IMR-90 (cell line): ENCODE measurements at regions not wholly inside any gene's neighbourhood (a gene's known extent, or its start where the extent isn't known, plus 50 kb on each side); places are given as distances from the start of the nearest gene placed in this dataset.

ENCODE experiments used
- ATAC-seq: fragments of 200-7000 bp; cut with Tn5 transposase; 2 replicates; pipeline ENCODE4 v1.9.1; 2020; ENCODE audit warnings: low read depth, mild to moderate bottlenecking, moderate library complexity
- BruUV-seq: library from RNA; stranded (reverse); fragments of 400-500 nt; replicated peaks from 2 replicates; lab custom pipeline; 2021; lab: Mats Ljungman, UMichigan
- CTCF ChIA-PET: fragments of 300-600 bp; formaldehyde crosslinking; extraction: SDS; loops from one replicate; lab custom pipeline; 2021; ENCODE audit warnings: antibody characterized with exemption; lab: Yijun Ruan, JAX
- POLR2A ChIA-PET: fragments of 300-600 bp; sonication (Branson Sonifier 250); formaldehyde crosslinking; loops from one replicate; lab custom pipeline; 2022; ENCODE audit warnings: antibody characterized with exemption; ENCODE audit not compliant: unreplicated experiment; lab: Charles Lee
- DNase-seq: peaks from one replicate; pipeline ENCODE4 v3.0.0; 2013
- H2AFZ ChIP-seq: replicated peaks from 2 replicates; pipeline ENCODE3; 2013; ENCODE audit warnings: low read length, mild to moderate bottlenecking; ENCODE audit not compliant: poor library complexity
- H2AK5ac ChIP-seq: 2 replicates; pipeline ENCODE4 v1.6.1; 2013; ENCODE audit warnings: low read depth, low read length, inconsistent platforms
- H2AK9ac ChIP-seq: replicated peaks from 2 replicates; pipeline ENCODE3; 2013; ENCODE audit warnings: mild to moderate bottlenecking, low read depth, low read length, moderate library complexity; ENCODE audit not compliant: poor library complexity
- H2BK120ac ChIP-seq: 2 replicates; pipeline ENCODE4 v1.6.1; 2013; ENCODE audit warnings: low read depth, low read length, inconsistent platforms
- H2BK15ac ChIP-seq: 3 replicates; pipeline ENCODE4 v1.6.1; 2013; ENCODE audit warnings: low read depth, low read length, inconsistent platforms
- H2BK20ac ChIP-seq: 2 replicates; pipeline ENCODE4 v1.6.1; 2013; ENCODE audit warnings: low read depth, mild to moderate bottlenecking, inconsistent platforms, low read length, moderate library complexity
- H2BK5ac ChIP-seq: 2 replicates; pipeline ENCODE4 v1.6.1; 2013; ENCODE audit warnings: mild to moderate bottlenecking, low read depth, low read length, inconsistent platforms; ENCODE audit not compliant: poor library complexity, severe bottlenecking
- H3K14ac ChIP-seq: replicated peaks from 2 replicates; pipeline ENCODE4 v1.6.1; 2013; ENCODE audit warnings: low read depth, low read length, inconsistent platforms
- H3K18ac ChIP-seq: 2 replicates; pipeline ENCODE4 v1.6.1; 2013; ENCODE audit warnings: low read depth, low read length, control low read depth
- H3K23ac ChIP-seq: 2 replicates; pipeline ENCODE4 v1.6.1; 2013; ENCODE audit warnings: low read depth, low read length, inconsistent platforms
- H3K27ac ChIP-seq: 2 replicates; pipeline ENCODE4 v1.5.1; 2013; ENCODE audit warnings: mild to moderate bottlenecking, control low read depth, low read length; ENCODE audit not compliant: insufficient read depth
- H3K27me3 ChIP-seq: 2 replicates; pipeline ENCODE4 v1.6.1; 2013; ENCODE audit warnings: low read length; ENCODE audit not compliant: control insufficient read depth, insufficient read depth
- H3K36me3 ChIP-seq: 2 replicates; pipeline ENCODE4 v1.6.1; 2013; ENCODE audit warnings: low read length, mixed read lengths; ENCODE audit not compliant: control insufficient read depth, insufficient read depth
- H3K4ac ChIP-seq: 2 replicates; pipeline ENCODE4 v1.6.1; 2013; ENCODE audit warnings: low read depth, low read length, inconsistent platforms
- H3K4me1 ChIP-seq: 2 replicates; pipeline ENCODE4 v1.6.1; 2013; ENCODE audit warnings: low read length, mixed read lengths; ENCODE audit not compliant: control insufficient read depth, insufficient read depth
- H3K4me2 ChIP-seq: 2 replicates; pipeline ENCODE4 v1.6.1; 2013; ENCODE audit warnings: low read depth, mild to moderate bottlenecking, control low read depth, low read length, moderate library complexity
- H3K4me3 ChIP-seq: 2 replicates; pipeline ENCODE4 v1.5.1; 2013; ENCODE audit warnings: low read depth, mild to moderate bottlenecking, control low read depth, low read length, moderate library complexity; ENCODE audit not compliant: insufficient read depth
- H3K56ac ChIP-seq: 2 replicates; pipeline ENCODE4 v1.6.1; 2013; ENCODE audit warnings: low read length, inconsistent platforms; ENCODE audit not compliant: insufficient read depth; ENCODE audit errors: extremely low read depth
- H3K79me1 ChIP-seq, 2 experiments: 2 replicates each; pipeline ENCODE4 v1.6.1; 2013; ENCODE audit warnings: low read length in 2 of 2, inconsistent platforms in 1 of 2, low read depth in 1 of 2
- H3K9ac ChIP-seq: 2 replicates; pipeline ENCODE4 v1.6.1; 2013; ENCODE audit warnings: low read depth, low read length, control low read depth
- H3K9me1 ChIP-seq: 2 replicates; pipeline ENCODE4 v1.6.1; 2013; ENCODE audit warnings: low read length, inconsistent platforms; ENCODE audit not compliant: insufficient read depth
- H3K9me3 ChIP-seq: 2 replicates; pipeline ENCODE4 v1.6.1; 2013; ENCODE audit warnings: low read length; ENCODE audit not compliant: control insufficient read depth, insufficient read depth
- H4K20me1 ChIP-seq: 2 replicates; pipeline ENCODE4 v1.6.1; 2013; ENCODE audit warnings: low read length, inconsistent platforms; ENCODE audit not compliant: insufficient read depth
- H4K5ac ChIP-seq: 2 replicates; pipeline ENCODE4 v1.6.1; 2013; ENCODE audit warnings: mild to moderate bottlenecking, low read depth, low read length, control low read depth
- H4K8ac ChIP-seq, 2 experiments: 2 replicates each; pipeline ENCODE4 v1.6.1; 2013; ENCODE audit warnings: low read depth in 2 of 2, low read length in 2 of 2, control low read depth in 1 of 2, inconsistent platforms in 1 of 2
- H4K91ac ChIP-seq: 2 replicates; pipeline ENCODE4 v1.6.1; 2013; ENCODE audit warnings: low read depth, low read length, inconsistent platforms; ENCODE audit not compliant: insufficient read depth
- CHD1 ChIP-seq: IDR thresholded peaks from 2 replicates; pipeline ENCODE4 v1.6.1; 2012; ENCODE audit warnings: low read depth, low read length, improper control_type of control experiment
- RAD21 ChIP-seq: IDR thresholded peaks from 2 replicates; pipeline ENCODE4 v1.6.1; 2012; ENCODE audit warnings: low read length, improper control_type of control experiment
- RCOR1 ChIP-seq: IDR thresholded peaks from 2 replicates; pipeline ENCODE4 v1.6.1; 2012; ENCODE audit warnings: mild to moderate bottlenecking, low read length, improper control_type of control experiment; ENCODE audit not compliant: insufficient replicate concordance
- RFX5 ChIP-seq: IDR thresholded peaks from 2 replicates; pipeline ENCODE4 v1.8.0; 2012; ENCODE audit warnings: low read depth, mild to moderate bottlenecking, low read length, moderate library complexity
- WGBS, 2 experiments: methylation state at CpG; one replicate each; pipeline versions ENCODE4 v1.1.5 to v1.1.7; 2013; ENCODE audit warnings: missing lambda C conversion rate in 2 of 2; ENCODE audit not compliant: insufficient read length in 1 of 2; ENCODE audit errors: extremely low coverage in 2 of 2; 5-methylcytosine and 5-hydroxymethylcytosine counted together
- dilution Hi-C: fragments of 300-500 bp; cut with HindIII; formaldehyde crosslinking; loops from one replicate; pipeline ENCODE4 v1.14.3; 2018; ENCODE audit warnings: low sequenced_read_pairs; ENCODE audit not compliant: unreplicated experiment
- in situ Hi-C: fragments of 300-500 bp; cut with MboI; formaldehyde crosslinking; loops from 3 replicates; pipeline ENCODE4 v1.14.3; 2019; ENCODE audit warnings: low sequenced_read_pairs, inconsistent platforms, mixed read lengths
- intact Hi-C: fragments of 100-400 bp; cut with micrococcal nuclease; formaldehyde crosslinking; loops from 2 replicates; pipeline ENCODE4 v1.10.0; 2022

- no peak overlapping the region for H3K4ac ChIP-seq
- no peak overlapping the region for H3K56ac ChIP-seq
- no peak overlapping the region for H3K23ac ChIP-seq
- no peak overlapping the region for H3K4me3 ChIP-seq
- no peaks in the 10 kb centered on the region for H3K9me3 ChIP-seq
- ATAC-seq (no peak), DNase-seq (peak; percentile 19)
- no peak overlapping the region for H3K27ac ChIP-seq
- ChIA-PET CTCF (no interaction called here), POLR2A (no interaction called here)
- no peak overlapping the region for H2BK15ac ChIP-seq
- TF ChIP-seq CHD1 (no peak), RAD21 (no peak), RFX5 (no peak), RCOR1 (no peak)
- peaks cover 5% of the 10 kb centered on the region; the same call in 1 of the 2 replicates for H3K36me3 ChIP-seq
- no peaks in the 10 kb centered on the region for H4K20me1 ChIP-seq
- WGBS, 2 experiments: no CpG with 5 or more reads among the region's 5 CpGs
- H2BK120ac ChIP-seq: no peak overlapping the region
- dilution Hi-C loops: loop anchor here (25.0 kb wide), 1 partner anchor 166 kb away; no protein-coding TSS in a partner anchor
- no peak overlapping the region for H3K14ac ChIP-seq
- H3K4me2 ChIP-seq: no peak overlapping the region
- no peak overlapping the region for H4K8ac ChIP-seq
- intact Hi-C loops: loop anchor here (5.0 kb wide), 1 partner anchor 36 kb away; no protein-coding TSS in a partner anchor
- H2AK5ac ChIP-seq: no peak overlapping the region
- H3K9me1 ChIP-seq: peaks cover 2% of the 10 kb centered on the region
- no TSS peak for BruUV-seq
- H3K4me1 ChIP-seq: peaks cover 4% of the 10 kb centered on the region; the same call in 1 of the 2 replicates
- no peaks in the 10 kb centered on the region for H3K27me3 ChIP-seq
- no peak overlapping the region for H4K5ac ChIP-seq
- H4K91ac ChIP-seq: no peak overlapping the region
- no peak overlapping the region for H2BK20ac ChIP-seq
- H2AK9ac ChIP-seq: no peak overlapping the region
- H2AFZ ChIP-seq: no peak overlapping the region
- in situ Hi-C loops: loop anchor here (25.0 kb wide), 1 partner anchor 866 kb away; no protein-coding TSS in a partner anchor
- no peaks in the 10 kb centered on the region for H3K79me1 ChIP-seq
- no peak overlapping the region for H3K18ac ChIP-seq
- no peak overlapping the region for H2BK5ac ChIP-seq
- no peak overlapping the region for H3K9ac ChIP-seq
Observed at GRCh38 chr1:184820956-184821355, 66.3 kb upstream of the EDEM3 start.
